ENCODE measurements at regions not wholly inside any gene's neighbourhood (a gene's known extent, or its start where the extent isn't known, plus 50 kb on each side); places are given as distances from the start of the nearest gene placed in this dataset.

DNA sequence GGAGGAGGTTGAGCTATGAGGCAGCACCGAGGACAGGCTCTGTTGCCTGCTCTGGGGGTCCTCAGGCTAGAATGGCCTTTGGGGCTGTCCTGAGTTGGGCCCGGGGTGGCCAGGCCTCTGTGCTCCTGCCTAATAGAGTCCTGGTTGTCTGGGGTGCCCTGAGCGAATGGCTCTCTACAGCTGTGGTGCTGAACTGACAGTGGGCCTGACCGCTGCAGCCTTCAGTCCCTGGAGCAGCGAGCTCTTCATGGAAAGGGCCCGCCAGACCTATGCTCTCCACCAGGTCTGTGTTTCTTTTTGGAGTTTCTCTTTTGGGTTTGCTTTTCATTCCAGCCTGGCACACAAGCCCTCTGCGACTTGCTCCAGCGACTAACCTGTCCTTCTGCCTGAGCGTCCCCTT, 679.0 kb upstream of the RAB6C start:
- no peak for DNase-seq

DNA sequence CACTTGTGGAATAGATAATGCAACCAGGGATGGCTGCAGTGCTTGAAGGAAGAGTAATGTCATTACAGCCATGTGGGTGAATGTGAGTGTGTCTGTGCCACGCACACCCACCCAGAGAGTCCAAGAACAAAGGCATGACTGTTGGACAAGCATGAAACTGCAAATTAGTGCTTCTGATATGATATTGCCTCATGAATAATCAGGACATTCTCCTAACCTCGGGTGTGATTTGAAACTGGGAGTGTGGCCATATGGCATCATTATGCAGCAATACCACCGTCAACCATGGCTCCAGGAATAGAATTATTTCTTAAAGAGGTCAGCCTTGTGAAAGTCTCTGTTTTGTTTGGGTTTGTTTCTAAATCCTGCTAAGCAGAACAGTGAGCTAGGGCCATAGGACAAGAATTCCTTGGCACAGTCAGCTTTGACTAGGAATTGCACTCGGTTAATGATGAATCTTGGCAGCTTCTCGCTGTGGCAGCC, 678.0 kb upstream of the RAB6C start:
- no peak for DNase-seq

DNA sequence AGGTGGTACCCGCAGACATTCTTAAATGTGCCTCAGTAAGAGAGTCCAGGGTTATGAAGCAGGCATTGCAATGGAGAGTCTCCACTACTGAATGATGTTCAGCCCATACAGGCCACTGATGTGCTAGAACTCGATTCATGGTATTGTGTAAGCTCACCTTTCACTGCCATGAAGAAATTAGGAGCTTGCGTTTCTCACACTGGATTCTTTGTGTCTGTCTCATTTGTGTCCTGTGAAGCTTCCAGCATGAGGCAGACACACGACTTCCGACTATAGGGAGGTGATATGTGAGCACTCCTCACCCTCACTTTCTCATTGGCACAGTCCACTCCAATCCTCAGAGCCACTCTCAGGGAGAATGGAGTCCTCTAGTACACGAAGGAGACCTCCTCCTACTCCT, 677.4 kb upstream of the RAB6C start:
- no peak for DNase-seq

DNA sequence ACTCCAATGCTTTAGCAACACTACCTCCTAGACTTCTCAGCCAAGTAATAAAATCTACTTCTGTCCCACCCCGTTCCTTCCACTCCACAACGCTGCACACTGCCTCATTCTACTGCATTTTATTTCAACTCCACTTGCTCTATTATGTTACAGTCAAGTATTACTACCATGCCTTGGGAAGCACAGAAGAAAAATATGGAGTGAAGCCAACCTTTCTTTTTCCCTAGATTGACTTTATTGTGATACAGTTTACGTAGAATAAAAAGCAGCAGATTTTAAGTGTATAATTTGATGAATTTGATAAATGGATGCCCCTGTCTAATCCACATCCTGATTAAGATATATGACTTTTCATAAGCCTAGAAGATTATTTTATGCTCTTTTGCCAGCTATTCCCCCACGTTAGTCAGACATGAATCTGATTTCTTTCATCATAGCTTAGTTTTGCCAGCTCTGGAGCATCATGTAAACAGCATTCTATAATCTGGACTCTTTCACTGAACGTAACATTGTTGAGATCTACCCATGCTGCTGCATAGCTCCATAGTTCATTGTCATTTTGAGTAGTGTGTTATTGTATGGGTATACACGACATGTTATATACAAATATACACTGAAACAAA, 676.8 kb upstream of the RAB6C start:
- no peak for DNase-seq

DNA sequence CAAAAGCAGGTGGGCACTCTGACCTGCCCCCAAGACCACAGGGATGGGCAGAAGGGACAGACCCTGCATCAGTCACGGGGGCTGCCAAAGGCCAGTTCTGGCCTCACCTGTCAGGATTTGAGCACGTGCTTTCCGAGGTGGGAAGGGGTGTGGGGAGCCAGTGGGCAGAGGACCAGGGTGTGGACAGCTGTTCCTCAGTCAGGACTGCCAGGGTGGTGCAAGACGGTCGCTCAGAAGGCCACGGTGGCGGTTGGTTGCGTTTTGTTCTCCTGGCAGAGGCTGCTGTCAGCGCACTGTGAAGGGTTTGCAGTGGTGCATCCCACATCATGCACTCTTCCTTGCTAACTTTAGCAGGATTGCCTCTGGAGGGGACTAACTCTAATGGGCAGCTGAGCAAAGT, 665.3 kb upstream of the RAB6C start:
- no peak for DNase-seq

DNA sequence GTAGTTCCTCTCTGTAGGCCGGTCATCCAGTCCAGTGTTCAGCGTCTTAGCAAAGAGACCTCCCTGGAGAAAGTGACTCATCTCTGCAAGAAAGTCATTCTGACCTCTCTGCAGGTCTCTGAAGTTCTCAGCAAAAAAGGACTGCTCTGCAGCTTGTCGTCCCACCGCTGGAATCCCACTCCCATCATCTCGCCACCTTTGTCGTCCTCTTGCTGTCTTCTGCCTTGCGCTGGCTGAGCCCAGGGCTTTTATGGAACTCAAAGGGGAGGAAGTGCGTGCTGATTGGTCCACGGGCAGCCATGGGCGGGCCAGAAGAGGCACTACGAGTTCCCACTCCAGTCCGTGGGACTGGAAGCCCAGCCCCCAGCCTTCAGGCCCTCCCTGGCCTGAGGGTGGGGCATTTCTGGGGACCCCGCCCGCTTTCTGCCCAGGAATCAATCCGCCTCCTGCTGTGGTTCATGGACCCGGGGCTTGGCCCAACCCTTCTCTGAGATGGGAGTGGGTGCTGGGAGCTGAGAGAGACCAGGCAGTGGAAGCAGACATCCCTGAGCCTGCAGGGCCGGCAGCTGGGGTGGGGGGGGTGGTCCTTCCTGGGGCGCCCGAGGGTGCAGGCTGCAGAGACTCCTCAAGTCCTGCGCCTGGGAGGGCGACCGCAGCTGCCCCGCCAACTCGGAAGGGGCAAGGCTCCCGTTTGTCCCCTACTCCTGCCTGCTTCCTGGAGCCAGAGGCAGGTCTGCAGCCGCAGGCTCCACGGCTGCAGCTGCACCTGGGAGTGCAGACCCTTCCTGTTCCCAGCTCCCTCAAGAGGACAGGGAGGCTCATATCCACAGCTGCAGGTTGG, 660.7 kb upstream of the RAB6C start:
- no peak for DNase-seq

DNA sequence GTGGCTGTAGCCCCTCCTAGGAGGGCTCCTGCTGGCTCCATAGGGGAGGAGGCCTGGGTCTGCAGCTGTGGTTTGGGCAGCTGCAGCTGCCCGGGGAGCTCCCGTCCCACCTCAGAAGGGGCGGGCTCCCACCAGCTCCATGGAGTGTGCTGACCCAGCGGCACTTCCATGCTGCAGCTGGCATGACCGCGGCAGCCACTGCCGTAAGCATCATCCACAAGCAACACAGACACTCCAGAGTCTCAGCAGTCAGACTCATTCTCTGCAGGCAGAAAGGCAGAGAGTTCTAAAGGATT, 660.1 kb upstream of the RAB6C start:
- DNase-seq = no peak

DNA sequence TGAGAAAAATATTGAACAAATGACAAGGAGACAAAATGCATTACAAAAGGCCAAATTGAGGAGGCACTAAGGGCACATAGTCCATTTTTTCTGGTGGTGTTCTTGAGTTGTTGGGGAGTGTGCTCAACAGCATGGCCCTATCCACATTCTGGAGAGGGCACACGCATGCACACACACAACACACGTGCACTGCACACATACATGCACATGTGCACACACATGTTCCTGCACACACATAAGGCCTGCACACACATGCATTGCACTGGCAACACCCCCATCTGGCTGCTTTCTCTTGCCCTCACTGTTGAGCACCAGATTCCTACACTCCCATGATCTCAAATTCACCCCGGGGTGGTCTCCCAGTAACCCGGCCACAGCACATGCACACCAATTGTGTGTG, 659.2 kb upstream of the RAB6C start:
- no peak for DNase-seq

DNA sequence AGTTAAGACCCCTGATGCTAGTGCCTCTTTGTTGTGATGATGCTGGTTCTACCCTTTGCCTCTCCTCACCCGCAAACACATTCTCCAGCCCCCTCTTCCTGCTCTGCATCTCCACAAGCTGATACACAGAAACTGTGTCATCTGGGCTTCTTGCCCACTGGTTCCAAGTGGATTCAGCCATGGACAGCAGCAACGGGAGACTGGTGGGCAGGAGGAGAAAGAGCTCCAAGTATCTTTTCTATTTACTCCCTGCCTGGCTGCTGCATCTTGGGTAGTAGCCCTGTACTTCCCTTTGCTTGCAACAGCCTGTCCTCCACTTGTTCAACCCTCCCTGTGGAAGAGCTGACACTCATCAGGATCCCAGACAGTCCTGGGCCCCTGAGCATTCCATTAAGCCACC, 655.1 kb upstream of the RAB6C start:
- DNase-seq = no peak

DNA sequence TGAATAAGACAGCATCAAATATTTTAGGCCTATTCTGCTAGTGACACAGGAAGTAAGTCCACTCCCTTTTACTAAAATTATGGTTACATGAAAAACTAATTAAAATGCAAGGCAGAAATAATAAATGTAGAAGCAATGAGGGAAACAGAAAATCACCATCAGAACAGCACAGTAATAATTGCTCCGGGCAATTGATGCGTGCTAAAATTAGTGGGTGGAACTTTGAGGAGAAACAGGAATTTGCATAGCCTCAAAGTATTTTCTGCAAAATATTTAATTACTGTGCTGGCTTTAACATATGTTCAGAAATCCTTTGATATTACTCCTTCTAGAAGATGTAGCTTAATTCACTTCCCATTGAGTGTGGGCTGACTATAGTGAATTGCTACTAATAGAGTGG, 654.3 kb upstream of the RAB6C start:
- DNase-seq = no peak

DNA sequence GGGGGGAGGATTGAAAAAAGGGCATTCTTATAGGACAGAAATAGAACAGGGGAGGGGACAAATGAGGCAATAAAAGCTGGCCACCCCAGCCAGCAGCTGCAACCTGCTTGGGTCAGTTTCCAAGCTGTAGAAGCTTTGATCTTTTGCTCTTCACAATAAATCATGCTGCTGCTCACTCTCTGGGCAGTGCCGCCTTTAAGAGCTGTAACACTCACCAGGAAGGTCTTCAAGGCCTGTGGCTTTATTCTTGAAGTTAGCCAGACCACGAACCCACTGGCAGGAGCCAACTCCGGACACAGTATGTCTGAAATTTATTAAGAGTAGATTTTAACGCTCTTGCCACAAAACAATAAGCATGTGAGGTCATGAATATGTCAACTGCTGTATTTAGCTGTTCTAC, 649.9 kb upstream of the RAB6C start:
- no peak for DNase-seq

DNA sequence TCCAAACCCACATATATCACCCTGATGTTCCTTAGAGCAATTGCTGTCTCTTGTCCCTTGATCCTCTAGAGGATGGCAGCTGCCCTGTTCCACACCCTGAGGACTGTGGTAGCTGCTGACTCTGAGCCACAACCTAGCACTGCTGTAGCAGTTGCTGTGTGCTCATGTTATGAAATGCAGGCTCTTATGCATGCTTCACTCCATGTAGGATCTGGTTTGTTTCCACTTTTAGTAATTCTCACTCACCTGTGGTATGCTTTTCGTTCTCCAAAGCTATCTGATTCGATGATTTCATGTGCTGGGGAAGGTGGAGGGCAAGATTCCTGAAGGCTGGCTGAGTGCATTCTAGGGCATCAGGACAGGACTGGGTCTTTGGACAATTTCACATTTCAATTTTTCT, 649.0 kb upstream of the RAB6C start:
- DNase-seq = no peak

DNA sequence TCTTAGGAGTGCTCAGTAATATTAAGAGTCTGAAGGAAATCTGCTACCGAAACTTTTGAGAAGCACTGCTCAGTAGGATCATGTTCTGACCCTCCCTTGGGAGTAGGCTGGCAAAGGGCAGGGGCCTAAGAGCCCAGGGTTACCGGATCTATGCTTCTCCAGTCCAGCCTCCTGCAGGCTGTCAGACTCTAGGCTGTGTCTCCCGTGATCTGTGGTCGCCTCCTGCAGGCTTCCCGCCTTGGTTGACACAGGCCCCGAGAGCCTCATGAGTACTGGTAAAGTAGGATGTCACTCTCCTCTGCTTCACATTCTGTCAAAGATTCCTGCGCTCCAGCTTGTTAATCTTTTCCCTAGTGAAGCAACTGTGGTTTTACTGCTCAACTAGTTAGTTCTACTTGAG, 647.8 kb upstream of the RAB6C start:
- DNase-seq = no peak

DNA sequence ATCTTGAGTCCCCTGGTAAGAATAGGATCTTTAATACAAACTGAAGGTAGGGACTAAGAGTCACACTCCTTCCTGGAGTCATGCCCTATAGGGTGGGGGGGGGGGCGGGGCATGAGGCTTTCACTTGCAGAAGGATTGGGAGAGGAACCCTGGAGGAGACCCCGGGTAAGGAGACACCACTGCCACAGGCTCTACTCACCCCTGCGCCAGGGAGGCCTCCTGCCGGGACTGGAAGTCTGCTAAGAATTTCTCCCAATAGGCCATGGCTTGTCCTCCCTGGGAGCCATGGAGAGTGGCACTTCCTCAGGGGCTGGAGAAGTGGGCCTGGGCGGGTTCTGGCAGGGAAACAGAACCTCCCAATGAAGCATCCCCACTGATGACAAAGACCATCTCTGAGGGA, 645.3 kb upstream of the RAB6C start:
- no peak for DNase-seq

DNA sequence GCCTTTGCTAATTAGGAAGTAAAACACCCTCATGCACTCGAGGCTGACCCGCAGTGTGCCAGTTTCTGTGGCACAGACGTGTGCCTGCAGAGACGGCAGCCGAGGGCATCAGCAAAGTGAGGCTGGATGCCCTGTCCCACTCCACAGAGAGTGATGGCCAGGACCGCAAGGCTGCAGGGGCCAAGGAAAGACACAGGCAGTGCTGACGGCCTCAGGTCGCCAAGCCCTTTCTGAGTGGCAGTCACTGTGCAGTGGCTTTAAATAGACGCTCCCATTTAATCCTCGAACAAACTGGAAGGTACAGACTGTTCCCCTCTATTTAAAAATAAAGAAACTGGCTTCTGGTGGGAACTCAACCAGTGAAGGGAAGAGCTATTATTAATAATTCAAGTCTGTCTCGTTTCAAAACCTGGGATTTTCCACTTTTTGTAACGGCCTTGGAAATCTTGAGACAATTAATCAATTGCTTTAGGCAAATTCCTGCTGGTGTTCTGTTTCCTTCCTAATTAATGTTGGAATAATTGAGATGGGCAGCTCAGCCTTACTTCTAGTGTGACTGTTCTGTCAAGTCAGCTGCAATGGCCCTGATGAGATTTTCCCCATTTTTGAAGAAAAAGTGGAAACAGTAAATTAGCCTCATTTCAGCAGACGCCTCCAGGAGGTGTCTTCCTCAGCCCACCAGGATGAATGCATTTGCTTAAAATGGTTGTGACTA, 644.6 kb upstream of the RAB6C start:
- no peak for DNase-seq

DNA sequence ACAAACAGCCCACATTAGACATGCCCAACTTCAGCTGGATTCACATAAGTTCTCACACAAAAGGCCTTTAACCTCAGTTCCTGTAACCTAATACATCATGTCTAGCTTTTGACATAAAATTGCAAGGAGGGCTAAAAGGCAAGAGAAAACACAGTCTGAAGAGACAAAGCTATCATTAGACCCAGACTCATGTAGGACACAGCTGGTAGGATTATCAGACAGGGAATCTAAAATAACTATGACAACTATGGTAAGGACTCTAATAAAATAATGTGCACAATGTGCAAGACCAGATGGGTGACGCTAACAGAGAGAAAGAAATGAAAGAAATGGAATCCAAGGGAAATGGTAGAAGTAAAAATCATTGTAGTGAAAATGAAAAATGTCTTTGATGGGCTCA, 643.2 kb upstream of the RAB6C start:
- no peak for DNase-seq

DNA sequence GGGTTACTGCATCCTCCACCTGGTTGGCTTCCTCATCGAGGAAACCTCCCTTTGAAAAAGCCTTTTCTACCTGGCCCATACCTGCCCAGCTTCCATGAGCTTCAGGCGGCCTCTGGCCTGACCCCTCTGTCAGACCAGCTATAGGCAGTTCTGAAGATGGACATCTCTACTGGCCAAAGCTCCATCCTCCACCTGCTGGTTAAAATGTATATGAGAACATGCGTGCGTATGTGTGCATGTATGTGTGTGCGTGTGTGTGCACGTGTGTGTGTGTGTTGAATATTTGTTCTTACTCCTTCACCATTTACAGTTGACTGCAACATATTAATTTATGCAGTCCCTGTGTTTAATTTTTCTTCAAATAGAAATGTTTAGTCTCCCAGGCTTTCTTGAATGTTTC, 642.4 kb upstream of the RAB6C start:
- DNase-seq = no peak

DNA sequence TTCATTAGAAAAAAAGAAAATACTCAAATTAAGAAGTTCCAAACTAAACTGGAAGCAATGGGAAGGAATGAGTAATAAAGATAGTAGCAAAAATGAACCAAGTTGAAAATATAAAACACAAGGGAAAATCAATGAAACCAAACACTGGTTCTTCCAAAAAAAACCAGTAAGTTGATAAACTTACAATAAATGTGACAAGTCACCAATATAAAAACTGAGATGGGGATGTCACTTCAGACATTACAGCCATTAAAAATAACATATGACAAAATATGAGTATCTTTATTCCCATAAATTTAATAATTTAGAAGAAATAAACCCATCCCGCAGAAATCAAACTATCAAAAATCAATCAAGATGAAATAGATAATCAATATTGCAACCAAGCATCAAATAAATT, 633.9 kb upstream of the RAB6C start:
- DNase-seq = no peak

DNA sequence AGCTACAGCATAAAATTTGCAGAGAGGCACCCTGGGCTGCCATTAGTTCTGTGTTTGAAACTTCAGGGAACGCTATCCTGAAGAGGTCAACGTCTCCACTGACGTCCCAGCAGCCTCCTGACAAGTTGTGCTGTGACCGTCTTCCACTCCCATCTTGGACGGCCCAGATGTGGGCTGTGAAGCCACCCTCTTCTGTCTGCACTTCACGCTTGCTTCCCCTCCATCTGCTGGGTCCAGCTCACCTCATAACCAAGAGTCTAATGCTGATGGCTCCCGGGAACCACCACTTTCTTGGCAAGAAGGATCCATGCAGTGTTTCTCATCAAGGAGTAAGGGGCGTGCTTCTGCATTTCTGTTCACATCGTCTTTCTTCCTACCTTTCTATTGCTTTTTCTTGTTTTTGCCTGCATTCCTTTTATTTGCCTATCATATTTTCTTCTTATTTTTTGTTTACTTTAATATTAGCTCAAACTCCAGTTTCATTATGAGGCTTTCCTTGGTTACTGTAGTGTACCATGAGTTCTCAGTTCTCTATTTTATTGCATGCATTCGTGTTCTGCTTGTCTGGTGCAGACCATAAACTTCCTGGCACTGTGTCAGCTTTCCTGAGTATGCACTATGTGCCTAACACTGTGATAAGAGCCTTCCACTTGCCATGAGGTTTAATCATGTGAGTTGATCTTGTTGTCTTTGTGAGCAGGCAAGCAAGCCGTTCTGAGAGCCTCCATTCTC, 631.8 kb upstream of the RAB6C start:
- no peak for DNase-seq

DNA sequence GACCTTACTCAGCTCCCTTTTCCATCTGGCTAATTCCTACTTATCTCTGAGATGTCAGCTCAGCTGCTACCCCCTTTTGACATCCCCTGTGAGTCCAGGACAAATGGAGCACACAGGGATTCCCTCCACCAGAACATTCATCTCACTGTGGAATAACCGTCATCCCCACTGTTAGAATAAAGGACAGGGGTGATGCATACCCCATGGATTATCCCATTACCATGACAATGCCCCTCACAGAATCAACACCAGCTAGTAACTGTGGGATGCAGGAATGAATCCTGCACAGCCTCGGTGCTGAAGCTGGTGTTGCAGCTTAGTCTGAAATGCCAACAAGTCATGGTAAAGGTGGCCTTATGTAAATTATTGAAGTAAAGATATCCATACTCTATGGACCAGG, 624.8 kb upstream of the RAB6C start:
- no peak for DNase-seq

DNA sequence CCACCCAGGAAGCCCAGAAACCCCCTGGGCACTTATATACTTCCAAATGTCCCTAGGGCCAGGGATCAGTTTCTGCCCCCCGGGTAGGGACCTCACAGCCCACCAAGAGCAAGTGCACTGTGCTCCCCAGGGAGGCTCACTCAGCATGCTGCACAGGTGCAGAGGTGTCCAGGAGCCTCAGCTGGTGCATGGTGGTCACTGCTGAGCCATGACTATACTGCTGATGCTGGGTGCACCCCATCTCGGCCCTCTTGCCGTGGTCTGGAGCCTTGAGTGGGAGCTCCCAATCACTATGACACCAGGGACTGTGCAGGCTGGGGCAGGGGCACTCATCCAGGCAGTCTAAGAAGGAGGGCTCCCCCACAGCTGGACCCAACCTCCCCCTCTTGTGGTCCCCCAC, 617.8 kb upstream of the RAB6C start:
- no peak for DNase-seq

DNA sequence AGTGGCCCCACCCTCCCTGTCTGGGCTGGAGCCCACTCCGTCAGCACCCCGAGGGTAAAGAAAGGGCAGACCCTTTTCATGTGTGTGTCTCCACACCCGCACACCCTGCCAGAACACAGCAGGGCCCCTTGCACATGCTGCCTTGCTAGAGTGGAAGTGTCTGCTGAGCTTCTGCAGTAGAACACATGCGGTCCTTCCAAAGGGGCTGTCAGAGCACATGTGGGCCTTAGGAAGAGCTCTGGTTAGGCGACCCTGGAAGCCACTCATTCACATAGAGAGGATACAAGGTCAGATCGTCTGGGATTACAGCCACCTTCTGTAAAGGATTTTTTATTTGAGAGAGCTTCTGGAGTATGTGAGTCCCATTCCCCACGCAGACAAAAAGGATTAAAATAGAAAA, 613.2 kb upstream of the RAB6C start:
- no peak for DNase-seq

DNA sequence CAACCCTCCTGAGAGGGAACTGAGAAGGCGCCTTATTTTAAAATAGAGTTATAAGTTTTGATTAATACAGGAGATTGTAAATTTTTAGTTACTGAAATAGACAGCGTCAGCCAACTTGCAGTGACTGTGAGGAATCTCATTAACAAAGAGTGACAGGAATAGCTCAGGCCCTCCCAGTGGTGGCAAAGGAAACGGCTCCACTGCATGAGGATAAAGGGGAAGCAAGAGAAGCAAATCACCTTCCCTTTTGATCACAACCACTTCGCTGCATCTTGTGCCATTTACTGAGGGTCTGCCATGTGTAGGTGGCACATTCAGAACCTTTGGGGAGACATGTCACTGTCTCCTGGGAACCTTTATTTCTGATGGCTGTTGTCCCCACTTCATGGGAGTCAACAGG, 612.4 kb upstream of the RAB6C start:
- DNase-seq = no peak

DNA sequence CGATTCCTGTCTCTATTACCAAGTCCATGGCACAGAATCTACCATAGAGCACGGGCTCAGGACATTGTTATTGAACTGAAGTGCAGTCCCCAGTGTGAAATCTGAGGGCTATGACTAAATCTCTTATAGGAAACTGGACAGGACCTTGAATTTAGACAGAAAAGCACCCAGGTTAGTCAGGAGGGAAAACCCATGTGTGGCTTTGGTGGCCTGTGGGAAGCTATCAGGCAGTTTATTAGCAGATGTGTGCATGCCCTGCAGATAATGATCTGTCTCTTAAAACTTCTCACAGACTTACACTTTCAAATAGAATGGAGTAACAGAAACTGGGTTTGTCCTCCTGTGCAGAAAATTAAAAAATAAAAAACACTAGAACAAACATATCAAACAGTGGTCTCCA, 610.0 kb upstream of the RAB6C start:
- no peak for DNase-seq

Data from CD4-positive, alpha-beta T cell treated with Interleukin-4 for 1 hour (primary cell).